Mucosa of rectum (tissue), 2 donors: ENCODE measurements at regions not wholly inside any gene's neighbourhood (a gene's known extent, or its start where the extent isn't known, plus 50 kb on each side); places are given as distances from the start of the nearest gene placed in this dataset.

ENCODE experiments used
- H3K27ac ChIP-seq, 2 donors: one replicate each; pipeline ENCODE4 v1.7.0; 2013; ENCODE audit warnings: inconsistent platforms in 2 of 2, low read depth in 2 of 2, low read length in 2 of 2
- H3K27me3 ChIP-seq, 2 donors: one replicate each; pipeline ENCODE4 v1.7.0; 2013; ENCODE audit warnings: low read length in 2 of 2; ENCODE audit not compliant: control insufficient read depth in 2 of 2, insufficient read depth in 2 of 2
- H3K36me3 ChIP-seq, 2 donors: one replicate each; pipeline ENCODE4 v1.7.0; 2013; ENCODE audit warnings: low read length in 2 of 2; ENCODE audit not compliant: control insufficient read depth in 2 of 2, insufficient read depth in 2 of 2
- H3K4me1 ChIP-seq, 2 donors: one replicate each; pipeline ENCODE4 v1.7.0; 2013; ENCODE audit warnings: low read length in 2 of 2, mild to moderate bottlenecking in 1 of 2; ENCODE audit not compliant: control insufficient read depth in 2 of 2, insufficient read depth in 2 of 2
- H3K4me3 ChIP-seq, 2 donors: one replicate each; pipeline ENCODE4 v1.7.0; 2013; ENCODE audit warnings: low read length in 2 of 2
- H3K9ac ChIP-seq, 2 donors: one replicate each; pipeline ENCODE4 v1.7.0; 2013; ENCODE audit warnings: low read length in 2 of 2, low read depth in 1 of 2, mild to moderate bottlenecking in 1 of 2
- H3K9me3 ChIP-seq, 2 donors: one replicate each; pipeline ENCODE4 v1.7.0; 2013; ENCODE audit warnings: low read length in 2 of 2; ENCODE audit not compliant: control insufficient read depth in 2 of 2
- donor health status: healthy.
- donor health status: Normal muscosa, but diverticular disease.

DNA sequence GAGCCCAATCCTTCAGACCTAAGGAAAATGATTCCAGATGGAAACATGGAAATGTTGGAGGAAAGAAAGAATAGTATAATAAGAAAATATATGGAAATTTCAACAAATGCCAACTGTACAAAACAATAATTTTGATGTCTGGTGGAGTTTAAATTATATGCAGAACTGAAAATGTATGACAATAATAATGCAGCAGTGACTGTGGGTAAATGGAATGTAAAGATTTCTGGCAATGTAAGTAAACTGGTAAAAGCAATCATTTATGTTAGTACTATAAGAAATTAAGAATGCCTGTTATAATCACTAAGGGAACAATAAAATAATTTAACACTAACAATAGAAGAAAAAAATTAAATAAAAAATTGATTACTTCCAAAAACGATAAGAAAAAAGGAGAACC lies 89.0 kb downstream of the EDN1 start:
- Histone ChIP-seq H3K9me3 (no peaks in the 10 kb centered on the region), H3K9ac (no peak overlapping the region), H3K27me3 (no peaks in the 10 kb centered on the region), H3K4me3 (no peak overlapping the region), H3K4me1 (no peaks in the 10 kb centered on the region), H3K36me3 (no peaks in the 10 kb centered on the region), H3K27ac (no peak overlapping the region)

GRCh38 chr6:12381587-12381986 lies 91.4 kb downstream of the EDN1 start:
- Histone ChIP-seq H3K9me3 (no peaks in the 10 kb centered on the region), H3K27ac (no peak overlapping the region), H3K4me3 (no peak overlapping the region), H3K9ac (no peak overlapping the region), H3K36me3 (no peaks in the 10 kb centered on the region), H3K27me3 (no peaks in the 10 kb centered on the region), H3K4me1 (no peaks in the 10 kb centered on the region)

GRCh38 chr6:12383448-12383847 lies 93.3 kb downstream of the EDN1 start:
- no peak overlapping the region for H3K9ac ChIP-seq
- no peaks in the 10 kb centered on the region for H3K27me3 ChIP-seq
- no peaks in the 10 kb centered on the region for H3K4me1 ChIP-seq
- H3K36me3 ChIP-seq: no peaks in the 10 kb centered on the region
- H3K9me3 ChIP-seq: no peaks in the 10 kb centered on the region
- H3K4me3 ChIP-seq: no peak overlapping the region
- no peak overlapping the region for H3K27ac ChIP-seq

- no peaks in the 10 kb centered on the region for H3K9me3 ChIP-seq
- H3K27me3 ChIP-seq: no peaks in the 10 kb centered on the region
- H3K9ac ChIP-seq: no peak overlapping the region
- no peak overlapping the region for H3K27ac ChIP-seq
- no peak overlapping the region for H3K4me3 ChIP-seq
- no peaks in the 10 kb centered on the region for H3K36me3 ChIP-seq
- H3K4me1 ChIP-seq: no peaks in the 10 kb centered on the region
Observed at GRCh38 chr6:12384357-12384912, 94.3 kb downstream of the EDN1 start.

- H3K36me3 ChIP-seq: no peaks in the 10 kb centered on the region
- H3K27ac ChIP-seq: no peak overlapping the region
- no peaks in the 10 kb centered on the region for H3K27me3 ChIP-seq
- H3K9me3 ChIP-seq: no peaks in the 10 kb centered on the region
- H3K4me3 ChIP-seq: no peak overlapping the region
- no peak overlapping the region for H3K9ac ChIP-seq
- H3K4me1 ChIP-seq: no peaks in the 10 kb centered on the region
Observed at GRCh38 chr6:12385316-12385715, 95.2 kb downstream of the EDN1 start.

DNA sequence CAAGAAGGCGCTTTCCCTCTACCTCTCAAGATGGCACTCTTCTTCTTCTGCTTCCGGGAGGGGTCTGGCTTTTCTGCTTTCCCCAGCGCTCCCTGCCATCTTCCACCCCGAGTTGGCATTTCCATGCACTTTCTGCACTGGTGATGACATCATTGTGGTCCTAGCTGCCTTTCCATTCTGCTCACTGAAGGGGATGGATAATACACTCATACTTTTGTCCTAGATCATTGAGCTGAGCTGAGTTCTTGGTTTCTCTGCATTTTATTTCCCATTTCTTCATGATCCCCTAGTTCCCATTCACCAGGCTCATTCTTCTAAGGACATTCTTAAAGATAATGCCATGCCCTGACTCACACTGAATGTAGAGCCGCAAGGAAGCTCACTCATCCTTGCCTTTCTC lies 96.7 kb downstream of the EDN1 start:
- Histone ChIP-seq H3K9me3 (no peaks in the 10 kb centered on the region), H3K4me1 (no peaks in the 10 kb centered on the region), H3K27me3 (no peaks in the 10 kb centered on the region), H3K36me3 (no peaks in the 10 kb centered on the region), H3K9ac (no peak overlapping the region), H3K4me3 (no peak overlapping the region), H3K27ac (no peak overlapping the region)

DNA sequence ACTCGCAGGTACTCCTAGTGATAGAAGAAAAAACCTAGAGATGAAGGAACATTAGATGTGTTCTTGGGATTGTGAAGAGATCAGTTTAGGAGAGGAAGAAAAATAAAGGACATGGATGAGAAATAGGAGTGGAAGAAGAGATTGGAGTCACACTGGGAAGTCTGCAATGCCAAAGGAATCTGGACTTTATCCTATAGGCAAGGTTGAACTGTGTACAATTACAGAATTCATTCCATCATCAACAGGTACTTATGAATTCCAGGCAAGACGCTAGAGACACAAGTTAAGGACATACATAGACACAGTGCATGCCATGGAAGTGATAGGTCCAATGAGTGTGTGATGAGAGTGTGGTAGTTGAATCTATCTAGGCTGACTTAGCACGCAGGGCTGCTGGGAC lies 101.3 kb downstream of the EDN1 start:
- Histone ChIP-seq H3K27ac (no peak overlapping the region), H3K9me3 (no peaks in the 10 kb centered on the region), H3K27me3 (no peaks in the 10 kb centered on the region), H3K9ac (no peak overlapping the region), H3K36me3 (no peaks in the 10 kb centered on the region), H3K4me1 (no peaks in the 10 kb centered on the region), H3K4me3 (no peak overlapping the region)

GRCh38 chr6:12392490-12392889 lies 102.3 kb downstream of the EDN1 start:
- no peaks in the 10 kb centered on the region for H3K9me3 ChIP-seq
- H3K27me3 ChIP-seq: no peaks in the 10 kb centered on the region
- no peak overlapping the region for H3K9ac ChIP-seq
- no peaks in the 10 kb centered on the region for H3K4me1 ChIP-seq
- no peak overlapping the region for H3K4me3 ChIP-seq
- H3K27ac ChIP-seq: no peak overlapping the region
- no peaks in the 10 kb centered on the region for H3K36me3 ChIP-seq

DNA sequence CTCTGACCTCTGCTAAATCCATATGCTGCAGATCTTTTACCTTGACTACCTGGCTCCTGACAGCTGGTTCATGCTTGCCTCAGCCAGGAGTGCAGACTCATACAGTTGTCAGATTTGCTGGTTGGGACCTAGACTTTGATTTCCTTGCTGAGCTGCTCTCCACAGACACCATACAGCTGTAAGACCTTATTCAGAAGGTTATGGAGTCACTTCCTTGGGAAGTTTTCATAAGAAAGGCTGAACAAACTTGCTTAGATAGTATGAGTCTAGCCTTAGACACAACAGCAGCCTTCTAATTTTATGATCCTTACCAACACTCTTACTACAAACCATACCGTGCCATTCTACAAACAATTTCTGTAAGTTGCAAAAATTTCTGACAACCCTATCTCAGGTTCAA lies 102.9 kb downstream of the EDN1 start:
- H3K27ac ChIP-seq: no peak overlapping the region
- no peaks in the 10 kb centered on the region for H3K36me3 ChIP-seq
- no peaks in the 10 kb centered on the region for H3K27me3 ChIP-seq
- no peak overlapping the region for H3K4me3 ChIP-seq
- no peaks in the 10 kb centered on the region for H3K4me1 ChIP-seq
- H3K9ac ChIP-seq: no peak overlapping the region
- no peaks in the 10 kb centered on the region for H3K9me3 ChIP-seq

GRCh38 chr6:12394170-12394569 lies 104.0 kb downstream of the EDN1 start:
- no peak overlapping the region for H3K4me3 ChIP-seq
- H3K9me3 ChIP-seq: no peaks in the 10 kb centered on the region
- H3K27ac ChIP-seq: no peak overlapping the region
- no peaks in the 10 kb centered on the region for H3K27me3 ChIP-seq
- H3K4me1 ChIP-seq: no peaks in the 10 kb centered on the region
- no peaks in the 10 kb centered on the region for H3K36me3 ChIP-seq
- H3K9ac ChIP-seq: no peak overlapping the region

DNA sequence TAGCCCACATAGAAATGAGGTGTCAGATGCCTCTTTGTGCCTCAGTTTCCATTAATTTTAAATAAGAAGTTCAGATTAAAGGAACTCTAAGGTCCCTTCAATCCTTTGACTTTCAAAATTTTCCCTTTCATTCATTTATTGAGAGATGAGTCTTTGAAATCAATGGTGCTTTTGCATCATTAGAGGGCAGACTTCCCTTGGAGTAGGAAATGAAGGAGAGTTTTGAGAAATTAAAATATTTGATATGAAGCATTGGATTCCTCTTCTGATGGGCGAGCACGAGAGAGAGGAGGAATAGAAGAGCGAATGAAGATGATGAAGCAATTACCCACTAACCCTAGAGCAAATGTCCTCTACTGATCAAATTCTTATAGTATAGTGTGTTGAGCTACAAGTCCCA lies 105.7 kb downstream of the EDN1 start:
- H3K36me3 ChIP-seq: no peaks in the 10 kb centered on the region
- no peaks in the 10 kb centered on the region for H3K27me3 ChIP-seq
- H3K9ac ChIP-seq: no peak overlapping the region
- H3K4me1 ChIP-seq: no peaks in the 10 kb centered on the region
- H3K9me3 ChIP-seq: no peaks in the 10 kb centered on the region
- no peak overlapping the region for H3K27ac ChIP-seq
- H3K4me3 ChIP-seq: no peak overlapping the region
